ENCODE measurements at regions not wholly inside any gene's neighbourhood (a gene's known extent, or its start where the extent isn't known, plus 50 kb on each side); places are given as distances from the start of the nearest gene placed in this dataset.

- DNase-seq (ENCODE audit: low spot score) = no peak
Observed at GRCh38 chr9:18073002-18073401, 401.0 kb upstream of the ADAMTSL1 start.

GRCh38 chr9:18074041-18074440 is 399.9 kb upstream of the ADAMTSL1 start:
- no peak for DNase-seq (ENCODE audit: low spot score)

GRCh38 chr9:18075253-18075952 is 398.6 kb upstream of the ADAMTSL1 start:
- DNase-seq (ENCODE audit: low spot score) = no peak

- DNase-seq (ENCODE audit: low spot score) = no peak
Observed at GRCh38 chr9:18077941-18078678, 395.8 kb upstream of the ADAMTSL1 start.

GRCh38 chr9:18092138-18092537 is 381.8 kb upstream of the ADAMTSL1 start:
- DNase-seq (ENCODE audit: low spot score) = no peak

- peak; percentile 34 for DNase-seq (ENCODE audit: low spot score)
Observed at GRCh38 chr9:18106006-18106560, 367.9 kb upstream of the ADAMTSL1 start.

GRCh38 chr9:18109675-18110074 is 364.3 kb upstream of the ADAMTSL1 start:
- DNase-seq (ENCODE audit: low spot score) = no peak

- no peak for DNase-seq (ENCODE audit: low spot score)
Observed at GRCh38 chr9:18111146-18111545, 362.8 kb upstream of the ADAMTSL1 start.

- DNase-seq (ENCODE audit: low spot score) = no peak
Observed at GRCh38 chr9:18114559-18115475, 359.1 kb upstream of the ADAMTSL1 start.

GRCh38 chr9:18118268-18118667 is 355.7 kb upstream of the ADAMTSL1 start:
- DNase-seq (ENCODE audit: low spot score) = no peak

GRCh38 chr9:18122171-18122570 is 351.8 kb upstream of the ADAMTSL1 start:
- no peak for DNase-seq (ENCODE audit: low spot score)

- DNase-seq (ENCODE audit: low spot score) = no peak
Observed at GRCh38 chr9:18124760-18125159, 349.2 kb upstream of the ADAMTSL1 start.

- peak; percentile 20 for DNase-seq (ENCODE audit: low spot score)
Observed at GRCh38 chr9:18126831-18127498, 347.0 kb upstream of the ADAMTSL1 start.

- DNase-seq (ENCODE audit: low spot score) = no peak
Observed at GRCh38 chr9:18127499-18127875, 346.5 kb upstream of the ADAMTSL1 start.

GRCh38 chr9:18129809-18130334 is 344.1 kb upstream of the ADAMTSL1 start:
- DNase-seq (ENCODE audit: low spot score) = no peak

GRCh38 chr9:18136354-18136994 is 337.5 kb upstream of the ADAMTSL1 start:
- DNase-seq (ENCODE audit: low spot score) = no peak

GRCh38 chr9:18137815-18138214 is 336.1 kb upstream of the ADAMTSL1 start:
- DNase-seq (ENCODE audit: low spot score) = no peak

- DNase-seq (ENCODE audit: low spot score) = no peak
Observed at GRCh38 chr9:18138656-18139055, 335.3 kb upstream of the ADAMTSL1 start.

- no peak for DNase-seq (ENCODE audit: low spot score)
Observed at GRCh38 chr9:18141681-18142080, 332.3 kb upstream of the ADAMTSL1 start.

GRCh38 chr9:18143073-18143745 is 330.7 kb upstream of the ADAMTSL1 start:
- DNase-seq (ENCODE audit: low spot score) = peak; percentile 13

Measured in pons (tissue), 1 donor.